HG03045 (cell line): ENCODE measurements at regions not wholly inside any gene's neighbourhood (a gene's known extent, or its start where the extent isn't known, plus 50 kb on each side); places are given as distances from the start of the nearest gene placed in this dataset.

Experiments
- ATAC-seq: cut with Tn5 transposase; IDR thresholded peaks from one replicate; pipeline ENCODE4 v1.9.1; 2021; ENCODE audit warnings: mild to moderate bottlenecking, moderate library complexity; ENCODE audit not compliant: unreplicated experiment

- no peak for ATAC-seq
Measured at GRCh38 chr5:174664180-174664850, 60.1 kb upstream of the MSX2 start.

DNA sequence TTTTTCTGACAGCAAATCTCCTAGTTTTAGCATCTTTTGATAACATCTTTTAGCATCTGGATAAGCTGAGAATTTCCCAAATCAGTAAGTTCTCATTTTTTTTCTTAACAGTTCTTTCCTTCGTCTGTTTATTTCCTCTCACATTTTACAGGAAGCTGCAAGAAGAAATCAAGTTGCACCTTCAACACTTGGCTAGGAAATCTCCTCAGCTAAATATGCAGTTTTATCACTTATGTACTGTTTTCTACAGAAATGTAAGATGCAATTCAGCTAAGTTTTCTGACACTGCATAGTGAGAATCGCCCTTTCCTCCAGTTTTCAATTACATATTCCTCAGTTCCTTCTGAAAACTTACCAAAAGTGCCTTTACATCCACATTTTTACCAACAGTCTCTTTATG, 59.0 kb upstream of the MSX2 start:
- ATAC-seq: no peak

GRCh38 chr5:174667526-174667925, 56.9 kb upstream of the MSX2 start:
- no peak for ATAC-seq

DNA sequence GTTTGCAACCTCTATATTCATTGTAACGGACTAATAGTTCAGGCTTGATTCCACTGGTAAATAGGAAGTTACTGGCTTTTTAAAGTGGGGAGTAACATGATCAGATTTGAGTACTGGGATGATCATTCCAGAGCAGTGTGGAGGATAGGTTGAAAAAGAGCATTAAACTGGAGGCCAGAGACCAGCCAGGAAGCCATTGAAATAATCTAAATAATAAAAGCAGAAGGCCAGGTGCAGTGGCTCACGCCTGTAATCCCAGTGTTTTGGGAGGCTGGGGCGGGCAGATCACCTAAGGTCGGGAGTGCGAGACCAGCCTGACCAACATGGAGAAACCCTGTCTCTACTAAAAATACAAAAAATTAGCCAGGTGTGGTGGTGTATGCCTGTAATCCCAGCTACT, 56.0 kb upstream of the MSX2 start:
- no peak for ATAC-seq
